ENCODE measurements at regions not wholly inside any gene's neighbourhood (a gene's known extent, or its start where the extent isn't known, plus 50 kb on each side); places are given as distances from the start of the nearest gene placed in this dataset.

- no peak overlapping the region for H3K4me2 ChIP-seq (replicated peaks; ENCODE audit: extremely low read depth, low read length, poor library complexity, severe bottlenecking)
- H3K4me1 ChIP-seq (ENCODE audit: control insufficient read depth in 1 of 2, insufficient read depth in 2 of 2, low read length in 2 of 2): peaks cover 21 to 28% of the 10 kb centered on the region in 2 donors
- H3K9me3 ChIP-seq (replicated peaks in 1 of 2; ENCODE audit: control insufficient read depth in 1 of 2, insufficient read depth in 1 of 2, low read length in 2 of 2): no peaks in the 10 kb centered on the region
- Mint-ChIP-seq H3K27me3 (ENCODE audit: low read depth in 3 of 3) (no peaks in the 10 kb centered on the region), H3K27ac (no peak overlapping the region), H3K36me3 (no peaks in the 10 kb centered on the region), H3K9me3 (no peaks in the 10 kb centered on the region), H3K4me1 (peaks cover 45% of the 10 kb centered on the region), H3K4me3 (no peak overlapping the region)
- H4K20me1 ChIP-seq (ENCODE audit: insufficient read depth, low read length): no peaks in the 10 kb centered on the region
- intact Hi-C loops (cut with micrococcal nuclease): no loop called here
- no peak for DNase-seq
- no peaks in the 10 kb centered on the region for H3K36me3 ChIP-seq (replicated peaks in 1 of 2; ENCODE audit: control insufficient read depth in 1 of 2, insufficient read depth in 2 of 2, low read length in 2 of 2)
- no CpG with 5 or more reads among the region's 7 CpGs for WGBS (ENCODE audit: insufficient coverage)
- TF ChIP-seq CTCF (IDR thresholded peaks at IDR 0.05): no peak
- H3K27me3 ChIP-seq (ENCODE audit: control insufficient read depth in 2 of 2, insufficient read depth in 2 of 2, low read length in 2 of 2): no peaks in the 10 kb centered on the region
- no peak overlapping the region for H3K9ac ChIP-seq (ENCODE audit: insufficient read depth, low read length, poor library complexity, severe bottlenecking)
- H3K4me3 ChIP-seq (replicated peaks in 1 of 3; ENCODE audit: low read depth in 2 of 3, low read length in 3 of 3): no peak overlapping the region
- no peak overlapping the region for H3K27ac ChIP-seq (ENCODE audit: low read depth in 1 of 2, low read length in 2 of 2)
- H3K79me2 ChIP-seq (ENCODE audit: insufficient read depth, low read length): no peaks in the 10 kb centered on the region
- H2AFZ ChIP-seq (ENCODE audit: insufficient read depth, low read depth, low read length, poor library complexity, severe bottlenecking): no peak overlapping the region
These were observed 105.3 kb upstream of the CXCR4 start for GRCh38 chr2:136223274-136223673.

- no peak overlapping the region for H3K27ac ChIP-seq (ENCODE audit: low read depth in 1 of 2, low read length in 2 of 2)
- H3K36me3 ChIP-seq (replicated peaks in 1 of 2; ENCODE audit: control insufficient read depth in 1 of 2, insufficient read depth in 2 of 2, low read length in 2 of 2): no peaks in the 10 kb centered on the region
- H3K9me3 ChIP-seq (replicated peaks in 1 of 2; ENCODE audit: control insufficient read depth in 1 of 2, insufficient read depth in 1 of 2, low read length in 2 of 2): no peaks in the 10 kb centered on the region
- H3K4me1 ChIP-seq (ENCODE audit: control insufficient read depth in 1 of 2, insufficient read depth in 2 of 2, low read length in 2 of 2): peaks cover 21 to 28% of the 10 kb centered on the region in 2 donors
- Mint-ChIP-seq H3K27ac (no peak overlapping the region), H3K4me1 (peaks cover 40% of the 10 kb centered on the region), H3K9me3 (no peaks in the 10 kb centered on the region), H3K36me3 (no peaks in the 10 kb centered on the region), H3K27me3 (ENCODE audit: low read depth in 3 of 3) (no peaks in the 10 kb centered on the region), H3K4me3 (no peak overlapping the region)
- no peaks in the 10 kb centered on the region for H3K79me2 ChIP-seq (ENCODE audit: insufficient read depth, low read length)
- no peak overlapping the region for H3K4me3 ChIP-seq (replicated peaks in 1 of 3; ENCODE audit: low read depth in 2 of 3, low read length in 3 of 3)
- 67% methylated on average over 3 of the region's 5 CpGs for WGBS (ENCODE audit: insufficient coverage)
- H3K4me2 ChIP-seq (replicated peaks; ENCODE audit: extremely low read depth, low read length, poor library complexity, severe bottlenecking): no peak overlapping the region
- TF ChIP-seq CTCF (IDR thresholded peaks at IDR 0.05): no peak
- no peak for DNase-seq
- H3K9ac ChIP-seq (ENCODE audit: insufficient read depth, low read length, poor library complexity, severe bottlenecking): no peak overlapping the region
- no peak overlapping the region for H2AFZ ChIP-seq (ENCODE audit: insufficient read depth, low read depth, low read length, poor library complexity, severe bottlenecking)
- intact Hi-C loops (cut with micrococcal nuclease): no loop called here
- H3K27me3 ChIP-seq (ENCODE audit: control insufficient read depth in 2 of 2, insufficient read depth in 2 of 2, low read length in 2 of 2): no peaks in the 10 kb centered on the region
- no peaks in the 10 kb centered on the region for H4K20me1 ChIP-seq (ENCODE audit: insufficient read depth, low read length)
These were observed 104.9 kb upstream of the CXCR4 start for GRCh38 chr2:136222862-136223261.
